HepG2 (cell line): ENCODE measurements at regions not wholly inside any gene's neighbourhood (a gene's known extent, or its start where the extent isn't known, plus 50 kb on each side); places are given as distances from the start of the nearest gene placed in this dataset.

Experiments used
- CSRNP1 ChIP-seq: sonication (generic); formaldehyde crosslinking; IDR thresholded peaks from 2 replicates; pipeline ENCODE4 v1.8.1; 2023; ENCODE audit warnings: mild to moderate bottlenecking, missing genetic modification reagents
- CTCF ChIP-seq: sonication (generic); formaldehyde crosslinking; IDR thresholded peaks from 2 replicates; pipeline ENCODE4 v1.5.0; 2020; ENCODE audit warnings: mild to moderate bottlenecking, missing genetic modification reagents, moderate library complexity
- MAX ChIP-seq: IDR thresholded peaks from 2 replicates; pipeline ENCODE4 v1.6.1; 2012; ENCODE audit warnings: inconsistent platforms
- MTA3 ChIP-seq: sonication (generic); formaldehyde crosslinking; IDR thresholded peaks from 2 replicates; pipeline ENCODE4 v1.4.0; 2020; ENCODE audit warnings: missing genetic modification reagents
- TFAP4 ChIP-seq: sonication (generic); IDR thresholded peaks from 2 replicates; pipeline ENCODE4 v1.6.1; 2016; ENCODE audit warnings: low read depth, borderline replicate concordance
- ZNF552 ChIP-seq: sonication (generic); formaldehyde crosslinking; IDR thresholded peaks from 2 replicates; pipeline ENCODE4 v1.9.0; 2022; ENCODE audit warnings: missing genetic modification reagents, mild to moderate bottlenecking, borderline replicate concordance
- ZNF768 ChIP-seq: sonication (generic); formaldehyde crosslinking; IDR thresholded peaks from 2 replicates; pipeline ENCODE4 v1.4.0; 2020; ENCODE audit warnings: missing genetic modification reagents

GRCh38 chr16:87114832-87115231 lies 202.4 kb downstream of the C16orf95 start:
- TF ChIP-seq ZNF552 (no peak), CTCF (CRISPR knock-in tag) (no peak), TFAP4 (no peak), MAX (no peak), CSRNP1 (CRISPR knock-in tag) (no peak), ZNF768 (CRISPR knock-in tag) (no peak), MTA3 (CRISPR knock-in tag) (no peak)
